ENCODE measurements at regions not wholly inside any gene's neighbourhood (a gene's known extent, or its start where the extent isn't known, plus 50 kb on each side); places are given as distances from the start of the nearest gene placed in this dataset.

DNA sequence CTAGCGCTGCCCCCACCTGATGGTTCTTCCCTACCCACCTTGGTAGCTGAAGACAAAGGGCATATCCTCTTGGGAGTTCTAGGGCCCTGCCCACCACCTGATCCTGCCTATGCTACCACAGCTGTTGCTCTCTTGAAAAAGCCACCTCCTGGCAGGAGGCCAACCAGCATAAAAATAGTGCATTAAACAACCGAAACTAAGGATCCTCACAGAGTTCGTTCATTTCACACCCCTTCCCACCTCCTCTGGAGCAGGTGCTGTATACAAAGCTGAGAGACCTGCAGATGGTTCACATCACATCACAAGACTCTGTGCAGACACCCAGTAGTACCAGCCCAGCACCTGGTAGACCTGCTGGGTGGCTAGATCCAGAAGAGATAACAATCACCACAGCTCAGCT, 1348.0 kb upstream of the TMEFF2 start:
- DNase-seq (ENCODE audit: low read depth): no peak

DNA sequence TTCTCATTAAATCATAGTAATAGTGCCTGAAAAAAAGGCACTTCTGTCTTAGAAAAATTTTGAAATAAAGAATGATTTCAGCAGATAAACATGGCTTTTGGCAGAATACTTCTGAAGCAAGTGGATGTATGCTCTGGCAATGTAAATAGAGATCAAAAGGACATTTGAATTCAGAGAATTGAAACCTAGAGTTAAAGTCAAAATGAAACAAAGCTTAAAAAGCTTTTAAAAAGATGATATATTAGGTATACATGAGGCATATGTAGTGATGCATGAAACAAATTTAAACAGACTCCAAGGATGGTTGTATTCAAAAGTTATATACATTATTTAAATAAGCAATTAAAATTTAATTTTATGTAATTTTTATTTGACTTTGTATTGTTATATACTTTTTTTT, 1344.5 kb upstream of the TMEFF2 start:
- DNase-seq (ENCODE audit: low read depth): no peak

DNA sequence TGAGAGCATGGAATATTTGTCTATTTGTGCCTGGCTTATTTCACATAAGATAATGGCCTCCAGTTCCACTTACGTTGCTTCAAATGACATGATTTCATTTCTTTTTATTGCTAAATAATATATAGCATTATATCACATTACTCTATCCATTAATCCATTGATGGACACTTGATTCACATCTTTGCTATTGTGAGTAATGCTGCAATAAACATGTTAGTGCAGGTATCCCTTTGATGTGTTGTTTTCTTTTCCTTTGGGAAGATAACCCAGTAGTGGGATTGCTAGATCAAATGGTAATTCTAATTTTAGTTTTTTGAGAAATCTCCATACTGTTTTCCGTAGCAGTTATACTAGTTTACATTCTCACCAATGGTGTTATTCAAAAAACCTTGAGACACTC, 1343.3 kb upstream of the TMEFF2 start:
- DNase-seq (ENCODE audit: low read depth): no peak

DNA sequence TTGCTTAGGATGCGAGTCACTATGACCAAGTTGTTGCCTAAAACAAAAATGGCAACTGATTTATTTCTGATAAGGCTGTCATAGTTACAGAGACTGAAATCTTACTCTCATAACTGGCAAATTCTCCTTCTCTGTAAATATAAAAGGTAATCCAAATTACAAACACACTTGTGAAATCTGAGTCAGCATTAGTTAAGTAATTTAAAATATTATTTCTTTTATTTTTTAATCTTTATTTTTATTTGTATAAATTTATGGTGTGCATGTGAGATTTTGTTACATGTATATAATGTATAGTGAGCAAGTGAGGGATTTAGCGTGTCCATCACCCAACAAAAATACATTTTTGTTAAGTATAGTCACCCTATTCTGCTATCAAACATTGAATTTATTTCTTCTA, 1342.8 kb upstream of the TMEFF2 start:
- DNase-seq (ENCODE audit: low read depth): no peak

DNA sequence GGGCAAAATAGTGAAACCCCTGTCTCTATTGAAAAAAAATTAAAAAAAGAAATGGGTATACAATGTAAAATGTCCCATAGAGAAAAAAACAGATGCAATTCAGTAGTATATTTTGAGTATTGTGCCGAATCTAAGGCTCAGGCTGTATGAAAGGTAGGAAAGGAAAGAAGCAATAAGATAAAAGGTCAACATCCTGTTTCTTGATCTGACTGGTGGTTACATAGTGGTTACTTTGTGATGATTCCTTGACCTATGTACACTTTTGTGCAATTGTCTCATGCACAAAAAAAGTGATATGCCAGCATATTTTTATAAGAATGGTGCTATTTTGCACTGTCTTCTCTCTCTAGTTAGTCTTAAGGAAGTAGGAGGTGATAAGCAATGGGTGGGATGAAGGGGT, 1333.7 kb upstream of the TMEFF2 start:
- no peak for DNase-seq (ENCODE audit: low read depth)

DNA sequence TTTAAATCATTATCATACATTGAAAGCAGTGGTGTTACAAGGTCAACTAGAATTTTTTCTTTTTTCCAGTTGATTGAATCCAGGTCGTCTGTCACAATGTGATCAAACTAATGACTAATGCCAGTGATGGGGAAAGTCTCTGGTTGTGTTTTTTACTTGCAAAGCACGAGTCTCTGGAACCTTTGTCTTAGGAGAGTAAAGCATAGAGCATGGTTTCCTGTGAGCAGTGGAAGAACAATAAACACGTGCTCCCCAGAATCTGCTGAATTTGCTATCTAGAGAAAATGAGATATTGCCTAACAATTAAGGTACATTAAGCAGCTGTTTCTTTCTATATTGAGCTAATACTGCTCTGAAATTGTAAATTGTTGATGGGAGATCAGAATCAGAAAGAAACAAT, 1332.4 kb upstream of the TMEFF2 start:
- no peak for DNase-seq (ENCODE audit: low read depth)

DNA sequence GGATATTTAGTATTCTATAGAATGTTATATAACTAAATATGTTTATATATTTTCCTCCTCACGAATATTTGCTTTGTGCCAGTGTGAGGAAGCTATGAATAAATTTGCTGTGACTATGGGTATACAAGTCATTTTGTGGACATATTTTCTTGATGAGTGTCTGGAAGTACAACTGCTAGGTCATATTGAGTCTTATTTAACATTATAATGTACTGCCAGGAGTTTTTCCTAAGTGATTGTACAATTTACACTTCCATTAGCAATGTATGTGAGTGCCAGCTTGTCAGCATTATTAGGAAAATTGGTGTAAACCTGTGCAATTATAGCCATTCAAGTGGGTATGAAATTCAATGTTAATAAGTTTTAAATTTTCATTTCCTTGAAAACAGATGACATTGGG, 1328.9 kb upstream of the TMEFF2 start:
- DNase-seq (ENCODE audit: low read depth): no peak

DNA sequence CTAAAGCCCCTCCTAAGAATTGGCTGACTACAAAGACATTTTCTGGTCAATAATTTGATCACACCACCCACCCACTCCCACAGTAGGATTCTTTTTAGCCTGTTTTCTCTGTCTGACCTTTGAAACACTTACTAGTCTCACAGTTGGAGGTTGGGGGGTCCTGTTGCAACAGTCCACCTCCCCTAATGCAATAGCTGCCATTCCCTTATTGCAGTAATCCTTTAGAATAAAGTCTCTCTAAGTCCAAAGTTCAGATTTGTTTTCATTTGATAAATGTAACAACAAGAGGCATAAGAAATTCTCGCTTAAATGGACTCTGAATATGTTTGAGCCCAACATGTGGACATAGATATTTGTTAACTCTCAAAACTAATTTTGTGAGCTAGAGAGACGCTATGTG, 1326.8 kb upstream of the TMEFF2 start:
- no peak for DNase-seq (ENCODE audit: low read depth)

DNA sequence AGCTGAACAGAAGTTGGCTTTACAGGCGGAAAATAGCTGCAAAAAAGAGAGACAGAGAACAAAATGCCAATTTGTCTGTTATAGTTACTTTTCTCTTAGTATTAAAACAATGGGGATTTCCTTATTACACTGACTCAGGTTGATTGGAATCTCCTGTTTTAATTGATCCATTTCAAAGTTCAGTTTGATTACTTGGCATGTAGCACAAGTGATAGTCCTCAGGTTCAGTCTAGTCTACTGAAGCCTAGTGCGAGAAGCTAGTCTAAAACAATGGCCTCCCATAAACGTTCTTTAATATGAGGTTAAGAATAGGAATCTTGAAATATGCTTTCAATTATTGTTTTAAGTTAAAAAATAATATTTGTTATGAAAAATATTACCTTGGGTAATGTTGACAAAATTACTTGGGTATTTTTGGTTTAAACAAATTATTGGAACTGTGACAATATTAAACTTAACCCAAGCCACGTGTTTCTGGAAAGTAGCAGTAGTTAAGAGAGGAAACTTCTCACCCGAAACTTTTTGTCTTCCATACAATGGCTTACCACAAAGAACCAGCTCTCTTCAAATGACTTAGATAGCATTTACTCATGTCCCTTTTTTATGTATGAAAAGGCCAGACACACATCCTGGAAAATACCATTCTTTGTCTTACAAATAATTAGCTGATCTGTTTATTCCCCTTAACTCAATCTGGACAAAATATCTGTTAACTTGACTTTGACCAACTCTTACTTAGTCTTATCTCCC, 1326.2 kb upstream of the TMEFF2 start:
- DNase-seq (ENCODE audit: low read depth): no peak

DNA sequence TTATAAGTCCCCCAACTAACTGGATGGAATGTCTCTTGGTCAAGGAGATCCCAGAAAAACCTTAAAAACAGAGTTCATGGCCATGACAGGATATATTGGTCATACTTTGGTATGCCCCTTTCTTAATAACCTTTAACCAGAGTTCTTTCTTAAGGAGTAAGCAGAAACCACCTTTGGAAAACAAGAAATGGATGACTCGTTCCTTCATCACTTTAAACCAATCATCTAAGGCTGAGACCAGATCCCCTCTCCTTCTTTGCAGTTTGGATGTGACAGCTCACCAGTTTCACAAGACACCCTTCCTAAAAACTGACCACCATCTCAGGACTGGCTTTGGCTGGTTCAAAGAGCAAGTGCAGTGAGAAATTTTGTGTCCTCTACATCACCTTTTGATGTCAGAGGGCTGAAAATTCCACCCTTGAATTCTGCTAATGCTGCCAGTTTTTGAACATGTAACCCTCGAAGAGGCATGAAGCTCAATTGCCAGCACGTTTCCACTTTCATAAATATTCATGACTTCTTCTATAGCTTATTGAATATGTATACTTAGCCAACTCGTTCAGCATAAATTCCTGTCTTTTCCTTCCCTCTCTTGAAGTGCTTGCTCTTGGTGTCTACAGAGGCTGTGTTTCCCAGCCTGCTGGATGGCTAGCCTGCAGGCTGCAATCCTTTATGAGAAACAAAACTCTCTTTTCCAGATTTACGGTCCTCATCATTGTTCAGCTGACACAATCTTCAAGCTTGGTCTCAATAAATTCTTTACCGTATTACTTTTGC, 1323.5 kb upstream of the TMEFF2 start:
- no peak for DNase-seq (ENCODE audit: low read depth)

DNA sequence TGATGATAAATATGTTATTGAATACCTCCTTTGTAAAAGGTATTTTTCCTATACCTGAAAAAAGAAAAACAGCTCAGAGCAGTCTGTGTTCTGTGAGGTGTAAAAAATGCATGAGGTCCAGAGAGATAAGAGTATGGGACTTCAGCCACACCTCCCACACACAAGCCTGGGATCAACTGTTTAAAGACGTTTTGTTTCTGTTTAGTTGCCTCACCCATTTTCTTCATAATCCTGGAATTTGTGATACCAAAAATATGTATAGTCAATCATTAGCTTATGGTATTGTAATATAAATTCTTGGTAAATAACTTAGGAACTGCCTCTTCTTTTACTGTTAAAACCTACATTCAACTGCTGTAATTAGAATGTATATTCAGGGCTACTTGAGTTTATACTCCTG, 1322.9 kb upstream of the TMEFF2 start:
- DNase-seq (ENCODE audit: low read depth): no peak

DNA sequence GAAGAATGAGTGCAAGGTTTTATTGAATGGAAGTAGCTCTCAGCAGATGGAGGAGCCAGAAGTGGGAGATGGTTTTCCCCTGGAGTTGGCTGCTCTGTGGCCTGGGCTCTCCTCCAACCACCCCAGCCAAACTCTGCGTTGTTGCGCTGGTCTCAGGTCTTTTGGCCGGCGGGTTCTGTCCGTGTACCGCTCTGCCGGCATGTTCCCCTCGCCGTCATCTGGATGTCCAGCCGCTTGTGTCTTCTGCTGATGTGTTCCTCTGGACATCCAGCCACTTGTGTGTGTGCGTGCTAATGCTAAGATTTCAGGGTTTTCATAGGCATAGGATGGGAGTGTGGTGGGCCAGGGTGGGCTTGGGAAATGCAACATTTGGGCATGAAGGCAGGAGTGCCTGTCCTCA, 1311.3 kb upstream of the TMEFF2 start:
- DNase-seq (ENCODE audit: low read depth): no peak

DNA sequence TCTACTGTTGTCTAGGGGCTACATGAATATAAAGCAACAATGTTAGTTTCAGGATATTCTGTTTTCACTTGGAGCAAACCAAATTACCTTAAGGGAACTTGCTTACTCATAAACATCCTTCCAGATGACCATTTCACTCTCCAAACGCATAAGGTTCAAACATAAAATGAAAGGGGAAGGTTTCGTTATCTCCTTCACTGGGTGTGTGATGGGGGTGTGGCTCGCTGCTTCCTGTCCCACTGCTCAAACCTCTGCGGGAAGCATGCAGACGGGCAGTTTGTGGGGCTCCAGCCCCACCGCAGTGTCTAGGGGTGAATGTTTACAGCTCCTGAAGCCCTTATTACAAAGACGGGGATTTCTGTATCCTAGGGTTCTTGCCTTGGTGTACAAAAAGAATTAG, 1310.9 kb upstream of the TMEFF2 start:
- no peak for DNase-seq (ENCODE audit: low read depth)

DNA sequence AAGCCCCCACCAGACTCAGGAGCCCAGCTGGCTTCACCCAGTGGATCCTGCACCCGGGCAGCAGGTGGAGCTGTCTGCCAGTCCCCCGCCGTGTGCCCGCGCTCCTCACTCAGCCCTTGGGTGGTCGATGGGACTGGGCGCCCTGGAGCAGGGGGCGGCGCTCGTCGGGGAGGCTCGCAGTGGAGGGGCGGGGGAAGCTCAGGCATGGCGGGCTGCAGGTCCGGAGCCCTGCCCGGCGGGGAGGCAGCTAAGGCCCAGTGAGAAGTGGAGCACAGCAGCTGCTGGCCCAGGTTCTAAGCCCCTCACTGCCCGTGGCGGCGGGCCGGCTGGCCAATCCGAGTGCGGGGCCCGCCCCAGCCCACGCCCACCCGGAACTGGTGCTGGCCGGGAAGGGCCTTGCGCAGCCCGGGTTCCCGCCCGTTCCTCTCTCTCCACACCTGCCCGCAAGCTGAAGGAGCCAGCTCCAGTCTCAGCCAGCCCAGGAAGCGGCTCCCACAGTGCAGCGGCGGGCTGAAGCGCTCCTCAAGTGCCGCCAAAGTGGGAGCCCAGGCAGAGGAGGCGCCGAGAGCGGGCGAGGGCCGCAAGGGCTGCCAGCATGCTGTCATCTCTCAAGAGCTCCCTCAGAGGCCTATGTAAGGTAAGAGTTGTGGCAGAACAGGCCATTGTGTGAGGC, 1307.8 kb upstream of the TMEFF2 start:
- DNase-seq (ENCODE audit: low read depth): no peak

DNA sequence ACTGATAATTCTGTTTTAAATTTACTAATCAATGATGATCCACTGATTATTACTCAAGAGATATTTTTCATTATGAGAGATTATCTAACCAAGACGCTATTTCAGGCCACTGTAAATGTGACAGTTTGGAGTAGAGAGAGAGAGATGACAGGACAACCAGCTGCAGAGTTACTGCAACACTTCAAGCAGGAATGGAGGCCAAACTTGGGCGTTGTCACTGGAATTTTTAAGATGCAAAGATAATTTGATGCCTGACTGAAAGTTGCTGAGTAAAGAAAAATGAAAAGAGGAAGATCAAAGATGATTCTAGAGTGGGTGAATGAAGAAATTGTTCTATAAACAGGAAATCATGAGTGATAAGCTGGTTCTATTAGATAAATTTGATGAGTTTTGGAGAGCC, 1302.1 kb upstream of the TMEFF2 start:
- DNase-seq (ENCODE audit: low read depth): no peak

DNA sequence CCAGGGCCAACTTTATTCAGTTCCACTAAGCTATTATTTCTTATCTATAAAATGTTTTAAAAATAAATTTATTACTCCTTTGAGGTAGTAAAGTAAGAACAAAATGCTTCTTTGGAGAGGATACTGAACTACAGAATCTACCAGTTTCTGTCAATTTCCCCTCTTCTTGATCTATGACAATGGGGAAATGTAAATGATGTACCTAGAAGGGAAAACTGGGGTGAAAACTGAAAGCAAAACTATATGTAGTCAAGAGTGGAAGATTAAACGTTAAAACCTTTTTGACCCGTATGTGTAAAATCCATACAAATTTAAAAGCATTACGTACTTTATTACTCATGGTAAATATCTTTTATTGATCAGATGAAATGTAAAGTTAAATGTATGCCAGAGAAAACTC, 1287.8 kb upstream of the TMEFF2 start:
- no peak for DNase-seq (ENCODE audit: low read depth)

DNA sequence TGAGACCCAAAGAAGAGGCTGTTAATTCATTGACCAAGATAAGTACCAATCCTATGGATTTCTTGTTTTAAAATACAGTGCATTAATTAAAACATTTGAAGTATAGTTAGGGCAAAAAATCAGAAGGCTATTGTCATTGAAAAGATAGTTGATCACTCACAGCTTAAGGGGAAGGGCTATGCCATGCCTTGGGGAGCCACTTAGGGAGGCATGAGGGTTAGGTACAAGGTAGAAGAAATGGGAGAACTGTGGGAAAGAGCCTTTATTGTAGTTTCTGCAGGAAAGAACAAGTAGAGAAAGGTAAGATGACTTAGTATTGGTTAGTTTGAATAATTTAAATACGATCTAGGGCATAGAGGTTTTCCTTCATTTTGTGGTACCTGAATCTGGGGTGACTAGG, 1285.5 kb upstream of the TMEFF2 start:
- DNase-seq (ENCODE audit: low read depth): no peak

DNA sequence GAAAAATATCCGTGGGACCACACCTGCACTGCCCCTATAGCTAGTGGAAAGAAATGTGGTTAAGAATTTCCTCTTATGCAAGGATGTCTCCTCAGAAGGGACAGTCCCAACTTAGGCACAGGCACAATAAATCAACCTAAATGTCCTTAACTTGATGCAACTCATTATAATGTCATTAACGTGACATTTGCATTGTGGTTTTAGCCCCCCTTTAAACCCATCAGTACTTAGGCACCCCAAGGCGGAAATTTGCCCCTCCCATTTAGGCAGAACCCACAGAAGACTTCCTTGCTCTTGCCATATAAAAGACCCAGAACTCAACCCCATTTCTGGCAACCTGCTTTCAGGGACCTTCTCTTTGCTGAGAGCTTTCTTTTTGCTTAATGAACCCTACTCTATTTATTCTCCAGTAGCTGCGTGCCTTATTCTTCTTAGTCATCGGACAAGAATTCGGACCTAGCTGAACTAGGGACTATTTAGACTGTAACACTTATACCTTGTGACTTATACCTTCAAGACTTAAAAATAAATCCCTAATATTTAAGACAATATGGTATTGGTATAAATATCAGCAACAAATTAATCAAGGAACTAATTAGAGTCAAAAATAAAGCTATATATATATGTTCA, 1281.6 kb upstream of the TMEFF2 start:
- DNase-seq (ENCODE audit: low read depth): no peak

DNA sequence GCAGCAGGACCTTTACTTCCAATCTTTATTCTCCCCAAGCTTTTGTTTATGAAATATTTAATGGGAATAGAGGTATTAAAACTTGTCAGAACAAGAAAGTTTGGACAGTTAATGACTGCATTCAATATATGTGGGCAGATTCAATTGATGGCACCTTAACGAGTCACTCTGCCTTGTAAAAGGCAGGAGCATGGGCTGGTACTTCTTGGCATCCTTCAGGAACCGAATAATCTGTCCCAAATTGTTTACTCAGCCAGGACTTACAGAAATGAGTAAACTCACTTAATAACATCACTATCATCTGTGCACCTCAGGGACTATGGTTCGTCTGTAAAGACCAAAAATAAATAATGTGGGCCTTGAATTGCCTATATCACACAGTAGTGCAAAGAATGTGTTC, 1280.3 kb upstream of the TMEFF2 start:
- no peak for DNase-seq (ENCODE audit: low read depth)

DNA sequence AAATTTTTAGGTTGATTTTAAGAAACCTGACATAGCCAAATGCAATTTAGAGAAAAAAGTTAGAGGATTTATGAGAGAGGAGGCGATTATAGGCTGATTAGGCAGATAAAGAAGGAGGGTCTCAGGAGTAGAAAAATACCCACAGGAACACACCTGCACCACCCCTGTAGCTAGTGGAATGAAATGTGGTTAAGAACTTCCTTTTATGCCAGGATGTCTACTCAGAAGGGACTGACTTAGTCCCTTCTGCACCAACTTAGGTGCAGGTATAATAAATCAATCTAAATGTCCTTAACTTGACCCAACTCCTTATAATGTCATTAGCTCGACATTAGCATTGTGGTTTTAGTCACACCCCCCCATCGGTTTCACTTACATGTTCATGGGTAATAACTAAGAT, 1274.5 kb upstream of the TMEFF2 start:
- DNase-seq (ENCODE audit: low read depth): no peak

DNA sequence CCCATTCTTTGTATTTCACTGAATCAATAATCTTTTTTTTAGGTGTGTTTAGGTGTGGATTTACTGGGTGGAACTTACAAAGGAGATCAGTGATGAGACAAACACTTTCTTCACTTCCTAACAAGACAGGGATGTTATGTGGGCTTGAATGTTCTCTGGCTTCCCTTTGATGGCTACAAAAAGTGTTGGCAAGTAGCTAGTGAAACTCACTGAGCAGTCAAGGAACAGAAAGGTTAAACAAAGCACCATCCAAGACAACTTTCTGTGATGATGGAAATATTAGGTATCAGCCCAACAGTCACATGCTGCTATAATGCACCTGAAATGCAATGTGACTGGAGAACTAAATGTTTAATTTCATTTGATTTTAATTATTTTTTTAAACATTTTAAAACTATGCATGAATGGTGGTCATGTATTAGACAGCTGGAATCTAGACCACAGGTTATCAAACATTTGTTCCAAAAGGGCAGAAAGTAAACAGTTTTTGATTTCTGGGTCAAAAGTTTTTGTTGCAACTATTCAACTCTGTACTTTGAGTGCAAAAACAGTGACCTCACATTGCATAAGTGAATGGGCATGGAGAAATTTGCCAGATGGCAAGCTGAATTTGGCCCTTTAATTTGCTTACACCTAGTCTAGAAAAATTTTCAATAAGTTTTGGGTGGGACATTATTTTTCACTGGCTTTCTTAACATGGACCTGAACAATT, 1272.7 kb upstream of the TMEFF2 start:
- no peak for DNase-seq (ENCODE audit: low read depth)

DNA sequence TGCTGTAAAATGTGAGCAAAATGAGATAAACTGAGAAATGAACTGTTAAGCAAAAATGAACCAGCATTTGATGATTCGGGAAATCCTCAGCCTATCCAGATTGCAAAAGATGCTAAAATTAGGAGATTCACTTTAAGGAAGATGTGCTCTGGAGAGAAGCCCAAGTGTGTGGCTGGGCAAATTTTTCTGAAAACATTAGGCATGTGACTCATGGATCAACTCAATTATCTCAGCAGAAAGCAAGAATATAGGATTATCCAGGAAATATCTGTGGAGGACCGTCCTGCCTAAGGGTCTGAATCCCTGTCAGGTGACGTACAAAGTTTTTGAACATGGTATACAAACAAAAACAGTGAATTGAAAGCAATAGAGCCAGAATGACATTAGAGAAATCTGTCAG, 1268.3 kb upstream of the TMEFF2 start:
- no peak for DNase-seq (ENCODE audit: low read depth)

All from activated T-helper 9 cell treated with anti-CD3 and anti-CD28 coated beads, Interleukin-2, amount 50 U/mL, for 16 hours (primary cell).